GM13977 (cell line): ENCODE measurements at regions not wholly inside any gene's neighbourhood (a gene's known extent, or its start where the extent isn't known, plus 50 kb on each side); places are given as distances from the start of the nearest gene placed in this dataset.

Source experiments
- DNase-seq: peaks from one replicate; pipeline ENCODE4 v3.0.0; 2012; ENCODE audit warnings: low spot score
- CTCF ChIP-seq: IDR thresholded peaks from 2 replicates; pipeline ENCODE4 v1.5.1; 2012; ENCODE audit warnings: mild to moderate bottlenecking, control low read depth; ENCODE audit not compliant: insufficient read depth; ENCODE audit errors: extremely low read depth, missing control alignments
- in situ Hi-C: fragments of 300-500 bp; cut with MboI; formaldehyde crosslinking; loops from one replicate; pipeline ENCODE4 v1.12.0; 2022; ENCODE audit warnings: low sequenced_read_pairs, low pct_unique_long_range_greater_than_20kb, mixed read lengths, inconsistent platforms; ENCODE audit not compliant: unreplicated experiment

GRCh38 chr6:84921891-84922290, 157.5 kb upstream of the TBX18 start:
- no peak for DNase-seq
- no peak for TF ChIP-seq CTCF
- in situ Hi-C loops, result no loop called here

DNA sequence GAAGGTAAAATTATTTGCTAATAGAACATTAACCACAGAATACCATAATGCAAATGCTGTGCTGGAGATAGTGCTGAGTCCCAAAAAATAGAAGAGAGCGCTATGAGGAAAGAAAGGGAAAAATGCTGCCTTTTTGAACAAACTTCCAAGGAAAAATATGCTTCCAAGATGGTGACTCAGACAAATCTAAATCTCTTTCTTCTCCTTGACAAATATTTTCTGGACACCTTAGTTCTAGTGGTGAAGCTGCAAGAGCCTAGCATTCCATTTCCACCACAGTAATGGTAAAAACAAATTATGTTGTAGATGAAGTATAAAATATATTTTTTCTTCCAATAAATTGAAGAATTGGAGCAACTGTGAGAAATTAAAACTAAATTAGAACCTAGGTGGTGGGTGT, 155.6 kb upstream of the TBX18 start:
- in situ Hi-C loops, result no loop called here

DNA sequence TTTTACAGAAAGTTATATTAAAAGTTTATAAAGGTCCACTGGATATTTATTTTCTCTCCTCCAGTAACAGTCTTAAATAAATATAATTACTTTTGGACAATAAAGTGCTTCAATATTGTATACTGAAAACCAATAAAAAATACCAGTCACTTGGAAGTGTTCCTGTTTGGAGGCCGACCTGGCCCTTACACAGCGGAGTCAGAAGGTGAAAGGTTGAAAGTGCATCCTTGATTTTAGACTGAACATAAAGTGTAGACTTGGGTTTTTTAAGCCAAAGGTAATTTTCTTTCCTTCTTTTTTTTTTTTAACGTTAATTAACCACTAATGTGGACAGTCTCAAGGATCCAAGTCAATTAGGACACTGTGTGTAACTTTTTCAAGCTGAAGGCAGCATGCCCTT, 152.3 kb upstream of the TBX18 start:
- TF ChIP-seq CTCF, result no peak
- in situ Hi-C loops, result no loop called here
- no peak for DNase-seq

More for the DNA sequence above, 155.6 kb upstream of the TBX18 start:
- no peak for TF ChIP-seq CTCF
- no peak for DNase-seq

DNA sequence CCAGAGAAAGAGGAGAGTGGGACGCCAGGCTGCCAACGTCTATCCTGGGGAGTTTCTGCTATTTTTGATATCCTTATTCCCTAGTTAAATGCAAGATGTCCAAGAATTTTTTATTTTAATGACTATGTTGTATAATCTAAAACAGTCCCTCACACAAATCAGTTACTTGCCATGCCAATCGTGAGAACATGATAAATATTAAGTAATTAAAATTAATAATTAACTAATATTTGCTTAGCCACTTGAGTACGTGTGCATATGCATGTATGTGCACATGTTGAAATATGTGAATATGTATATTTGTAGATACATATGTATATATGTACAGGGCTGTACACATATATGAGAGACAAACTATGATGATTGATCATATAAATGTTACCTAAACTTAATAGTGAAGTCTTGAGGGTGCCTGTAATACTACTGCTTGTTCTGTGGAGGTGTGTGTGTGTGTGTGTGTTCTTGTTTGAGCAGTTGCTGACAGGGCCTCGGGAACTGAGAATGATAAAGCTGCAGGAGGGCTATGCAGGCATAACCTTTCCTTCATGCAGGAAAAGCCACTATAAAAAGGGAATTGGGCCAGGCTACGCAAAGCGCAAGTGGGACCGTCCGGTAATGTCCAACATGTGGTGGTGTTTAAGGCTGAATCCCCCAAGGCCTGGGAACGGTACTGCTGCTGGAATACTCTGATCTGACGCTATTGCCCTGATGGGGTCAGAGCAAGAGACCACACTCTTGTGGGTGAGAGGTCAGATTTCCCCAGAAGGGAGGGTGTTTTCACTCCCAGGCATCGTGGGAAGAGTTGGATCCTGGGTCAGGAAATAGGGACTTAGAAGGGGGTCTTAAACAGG, 148.3 kb upstream of the TBX18 start:
- in situ Hi-C loops, result no loop called here
- no peak for TF ChIP-seq CTCF
- DNase-seq, result no peak

DNA sequence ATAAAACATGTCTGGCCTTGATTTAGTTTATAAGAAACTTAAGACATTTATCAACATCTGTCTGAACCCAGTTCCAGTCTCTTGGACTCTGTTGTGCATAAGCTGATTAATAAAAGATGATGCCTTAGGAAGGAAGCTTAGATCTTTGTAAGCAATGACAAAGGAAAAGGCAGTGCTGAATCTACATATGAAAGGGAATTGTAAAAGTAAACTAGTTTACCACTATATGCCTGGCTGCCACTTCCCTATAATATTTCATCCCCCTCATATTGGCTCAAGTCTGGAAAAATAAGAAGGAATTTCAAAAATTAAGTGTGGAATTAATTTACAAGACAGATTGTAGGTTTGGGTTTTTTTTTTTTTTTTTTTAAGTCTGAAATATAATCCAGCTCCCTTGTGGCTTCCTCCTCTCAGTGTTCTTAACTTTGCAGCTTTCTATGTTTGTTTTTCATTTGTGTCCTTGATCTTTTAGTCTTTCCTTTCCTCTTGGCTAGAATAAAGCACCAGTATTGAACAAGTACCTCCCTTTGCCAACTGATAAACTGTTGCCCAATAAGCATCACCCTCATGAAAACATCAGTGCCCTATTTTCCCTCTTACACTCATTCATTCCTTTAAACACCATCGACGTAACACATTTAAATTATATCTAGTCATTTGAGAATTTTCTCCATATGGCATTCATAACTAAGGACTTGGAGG, 146.7 kb upstream of the TBX18 start:
- DNase-seq, result no peak
- in situ Hi-C loops, result no loop called here
- TF ChIP-seq CTCF, result no peak

GRCh38 chr6:84908304-84908904, 144.0 kb upstream of the TBX18 start:
- no peak for TF ChIP-seq CTCF
- no peak for DNase-seq
- in situ Hi-C loops, result no loop called here
